ENCODE measurements at regions not wholly inside any gene's neighbourhood (a gene's known extent, or its start where the extent isn't known, plus 50 kb on each side); places are given as distances from the start of the nearest gene placed in this dataset.

DNA sequence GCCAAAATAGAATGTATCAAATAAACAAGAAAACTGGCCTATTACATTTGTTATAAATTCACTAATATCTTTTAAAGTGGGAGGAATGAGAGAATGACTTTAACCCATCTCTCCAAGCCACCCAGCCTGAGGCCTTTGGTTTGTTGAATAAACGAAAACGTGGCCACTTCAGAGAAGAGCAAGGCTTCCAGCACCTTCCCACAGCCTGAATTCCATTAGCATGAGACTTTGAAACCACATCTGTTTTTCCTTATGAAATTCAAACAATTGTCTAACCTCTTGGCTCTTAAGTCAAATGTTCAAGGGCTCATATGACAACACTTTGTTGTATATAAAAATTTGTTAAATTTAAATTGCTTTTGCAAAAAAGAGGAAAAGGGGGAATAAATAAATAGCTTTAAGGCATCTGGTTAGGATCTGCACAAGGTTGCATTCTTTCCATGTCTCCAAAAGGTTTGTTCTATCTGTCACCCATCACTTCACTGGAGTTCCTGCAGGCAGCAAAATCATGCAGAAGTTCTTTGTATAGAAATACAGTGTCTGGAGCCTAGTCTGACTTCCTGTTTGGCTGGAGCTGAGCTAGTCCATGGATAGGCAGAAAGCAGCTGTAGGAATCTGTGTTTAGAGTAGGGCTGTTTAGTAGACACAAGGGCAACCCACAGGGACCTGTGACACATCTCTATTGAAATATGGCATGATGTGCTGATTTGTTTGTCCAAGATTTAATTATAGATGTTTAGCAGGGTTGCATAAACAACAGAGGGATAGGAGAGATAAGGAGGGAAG lies 502.3 kb downstream of the KCTD12 start:
- Histone ChIP-seq H3K4me1 (ENCODE audit: low read length) (peaks cover 2% of the 10 kb centered on the region), H3K9ac (ENCODE audit: low read length) (no peak overlapping the region), H3K27me3 (ENCODE audit: low read depth, low read length) (no peaks in the 10 kb centered on the region), H3K79me2 (ENCODE audit: low read length) (no peaks in the 10 kb centered on the region), H3K4me3 (ENCODE audit: low read length) (no peak overlapping the region), H3K9me3 (ENCODE audit: insufficient read depth, low read length) (no peaks in the 10 kb centered on the region), H3K27ac (ENCODE audit: low read length) (no peak overlapping the region), H4K20me1 (ENCODE audit: insufficient read depth, low read length) (no peaks in the 10 kb centered on the region), H3K4me2 (ENCODE audit: low read length) (no peak overlapping the region), H3K36me3 (replicated peaks; ENCODE audit: low read depth, low read length) (no peaks in the 10 kb centered on the region), H2AFZ (ENCODE audit: low read depth, low read length) (no peak overlapping the region)
- TF ChIP-seq, protein P1, sequence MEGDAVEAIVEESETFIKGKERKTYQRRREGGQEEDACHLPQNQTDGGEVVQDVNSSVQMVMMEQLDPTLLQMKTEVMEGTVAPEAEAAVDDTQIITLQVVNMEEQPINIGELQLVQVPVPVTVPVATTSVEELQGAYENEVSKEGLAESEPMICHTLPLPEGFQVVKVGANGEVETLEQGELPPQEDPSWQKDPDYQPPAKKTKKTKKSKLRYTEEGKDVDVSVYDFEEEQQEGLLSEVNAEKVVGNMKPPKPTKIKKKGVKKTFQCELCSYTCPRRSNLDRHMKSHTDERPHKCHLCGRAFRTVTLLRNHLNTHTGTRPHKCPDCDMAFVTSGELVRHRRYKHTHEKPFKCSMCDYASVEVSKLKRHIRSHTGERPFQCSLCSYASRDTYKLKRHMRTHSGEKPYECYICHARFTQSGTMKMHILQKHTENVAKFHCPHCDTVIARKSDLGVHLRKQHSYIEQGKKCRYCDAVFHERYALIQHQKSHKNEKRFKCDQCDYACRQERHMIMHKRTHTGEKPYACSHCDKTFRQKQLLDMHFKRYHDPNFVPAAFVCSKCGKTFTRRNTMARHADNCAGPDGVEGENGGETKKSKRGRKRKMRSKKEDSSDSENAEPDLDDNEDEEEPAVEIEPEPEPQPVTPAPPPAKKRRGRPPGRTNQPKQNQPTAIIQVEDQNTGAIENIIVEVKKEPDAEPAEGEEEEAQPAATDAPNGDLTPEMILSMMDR (IDR thresholded peaks at IDR 0.05; ENCODE audit: low read depth, low read length): no peak
- TF ChIP-seq EZH2phosphoT487 (IDR thresholded peaks at IDR 0.05; ENCODE audit: low read depth): no peak

DNA sequence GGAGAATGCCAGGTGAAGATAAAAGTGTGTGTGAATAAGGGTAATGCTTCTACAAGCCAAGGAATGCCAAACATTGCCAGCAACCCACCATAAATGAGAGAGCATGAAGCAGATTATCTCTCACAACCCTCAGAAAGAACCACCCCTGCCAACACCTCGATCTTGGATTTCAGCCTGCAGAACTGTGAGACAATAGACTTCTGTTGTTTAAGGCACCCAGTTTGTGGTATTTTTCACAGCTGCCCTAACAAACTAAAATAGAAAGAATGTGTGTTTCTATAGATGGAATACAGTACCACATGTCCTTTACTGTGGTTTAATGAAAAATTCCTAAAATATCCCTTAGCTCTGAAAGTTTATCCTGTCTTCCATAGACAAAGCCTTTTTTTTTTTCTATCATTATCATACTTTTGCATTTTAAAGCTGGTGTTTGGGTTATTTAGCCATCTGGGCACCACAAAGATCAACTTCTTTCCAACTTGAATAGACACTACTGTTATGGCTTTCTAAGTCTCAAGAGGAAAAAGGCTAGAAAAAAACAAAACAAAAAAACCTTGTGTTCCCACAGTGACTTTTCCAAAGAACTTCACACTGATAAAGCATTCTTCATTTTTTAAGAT lies 505.6 kb downstream of the KCTD12 start:
- no peak for TF ChIP-seq EZH2phosphoT487 (IDR thresholded peaks at IDR 0.05; ENCODE audit: low read depth)
- TF ChIP-seq, protein P1 (IDR thresholded peaks at IDR 0.05; ENCODE audit: low read depth, low read length): no peak
- H3K36me3 ChIP-seq (replicated peaks; ENCODE audit: low read depth, low read length): no peaks in the 10 kb centered on the region
- no peaks in the 10 kb centered on the region for H3K79me2 ChIP-seq (ENCODE audit: low read length)
- H4K20me1 ChIP-seq (ENCODE audit: insufficient read depth, low read length): no peaks in the 10 kb centered on the region
- H3K9me3 ChIP-seq (ENCODE audit: insufficient read depth, low read length): no peaks in the 10 kb centered on the region
- no peak overlapping the region for H3K4me3 ChIP-seq (ENCODE audit: low read length)
- H3K4me2 ChIP-seq (ENCODE audit: low read length): no peak overlapping the region
- no peak overlapping the region for H3K9ac ChIP-seq (ENCODE audit: low read length)
- H3K27me3 ChIP-seq (ENCODE audit: low read depth, low read length): no peaks in the 10 kb centered on the region
- H2AFZ ChIP-seq (ENCODE audit: low read depth, low read length): no peak overlapping the region
- H3K27ac ChIP-seq (ENCODE audit: low read length): no peak overlapping the region
- peaks cover 9% of the 10 kb centered on the region for H3K4me1 ChIP-seq (ENCODE audit: low read length)

DNA sequence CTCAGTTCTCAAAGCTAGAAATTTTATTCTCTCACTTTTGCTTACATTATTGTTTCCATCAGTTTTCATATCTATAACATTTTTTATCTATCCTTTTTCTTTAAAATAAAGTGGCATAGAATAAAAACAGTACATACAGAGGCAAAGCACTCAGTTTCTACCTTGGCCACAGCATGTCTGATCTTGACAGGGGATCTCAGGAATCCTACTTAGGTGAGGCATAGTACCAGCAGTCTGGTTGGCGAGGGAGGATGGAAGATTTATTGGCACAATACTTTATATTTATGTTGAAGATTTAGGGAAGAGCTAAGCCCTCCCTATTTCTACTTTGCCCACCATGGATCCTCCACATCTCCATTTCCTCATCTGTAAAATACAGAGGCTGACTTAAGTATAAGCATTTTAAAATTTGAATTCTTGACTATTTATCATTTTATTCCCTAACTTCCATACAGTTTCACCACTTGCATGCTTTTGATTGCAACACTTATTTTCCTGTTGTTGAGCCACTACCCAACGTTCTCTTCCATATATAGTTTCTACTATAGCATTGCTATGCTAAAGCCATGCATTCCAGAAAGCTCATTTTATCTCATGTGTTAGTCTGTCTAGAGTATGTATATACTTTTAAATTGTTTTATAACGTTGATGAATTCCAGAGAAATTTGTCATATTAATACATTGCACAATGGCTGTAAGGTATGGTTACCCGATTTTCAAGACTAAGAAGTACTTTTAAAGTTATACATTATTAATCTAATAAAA lies 506.7 kb downstream of the KCTD12 start:
- no peak for TF ChIP-seq EZH2phosphoT487 (IDR thresholded peaks at IDR 0.05; ENCODE audit: low read depth)
- TF ChIP-seq, protein P1 (IDR thresholded peaks at IDR 0.05; ENCODE audit: low read depth, low read length): no peak
- no peaks in the 10 kb centered on the region for H3K9me3 ChIP-seq (ENCODE audit: insufficient read depth, low read length)
- H3K27me3 ChIP-seq (ENCODE audit: low read depth, low read length): no peaks in the 10 kb centered on the region
- peaks cover 9% of the 10 kb centered on the region for H3K4me1 ChIP-seq (ENCODE audit: low read length)
- H3K4me2 ChIP-seq (ENCODE audit: low read length): no peak overlapping the region
- no peak overlapping the region for H3K4me3 ChIP-seq (ENCODE audit: low read length)
- no peaks in the 10 kb centered on the region for H4K20me1 ChIP-seq (ENCODE audit: insufficient read depth, low read length)
- no peak overlapping the region for H2AFZ ChIP-seq (ENCODE audit: low read depth, low read length)
- H3K9ac ChIP-seq (ENCODE audit: low read length): no peak overlapping the region
- no peaks in the 10 kb centered on the region for H3K36me3 ChIP-seq (replicated peaks; ENCODE audit: low read depth, low read length)
- H3K79me2 ChIP-seq (ENCODE audit: low read length): no peaks in the 10 kb centered on the region
- no peak overlapping the region for H3K27ac ChIP-seq (ENCODE audit: low read length)

DNA sequence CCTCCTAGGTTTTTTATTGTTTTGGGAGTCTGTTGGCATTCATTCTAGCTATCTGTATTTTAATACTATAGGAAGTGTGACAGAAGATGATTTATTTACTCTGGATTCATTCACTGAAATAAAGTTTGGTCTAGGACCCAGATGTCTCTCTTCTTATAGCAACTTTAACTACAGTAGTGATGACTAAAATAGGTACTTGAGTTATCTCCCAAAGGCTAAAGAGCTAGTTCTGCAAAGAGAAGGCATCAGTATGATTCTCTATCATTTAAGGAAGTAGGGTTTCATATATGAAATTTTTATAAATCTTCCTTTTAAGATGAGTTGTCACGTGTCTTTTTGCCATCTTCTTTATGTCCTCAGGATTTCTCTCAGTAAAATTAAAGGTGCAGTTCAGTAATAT lies 507.4 kb downstream of the KCTD12 start:
- Histone ChIP-seq H3K36me3 (replicated peaks; ENCODE audit: low read depth, low read length) (no peaks in the 10 kb centered on the region), H2AFZ (ENCODE audit: low read depth, low read length) (no peak overlapping the region), H3K79me2 (ENCODE audit: low read length) (no peaks in the 10 kb centered on the region), H3K9ac (ENCODE audit: low read length) (no peak overlapping the region), H3K4me2 (ENCODE audit: low read length) (peak overlapping the region; percentile 11; the same call in 1 of the 2 replicates), H3K4me3 (ENCODE audit: low read length) (no peak overlapping the region), H3K4me1 (ENCODE audit: low read length) (peaks cover 9% of the 10 kb centered on the region), H4K20me1 (ENCODE audit: insufficient read depth, low read length) (no peaks in the 10 kb centered on the region), H3K9me3 (ENCODE audit: insufficient read depth, low read length) (no peaks in the 10 kb centered on the region), H3K27ac (ENCODE audit: low read length) (no peak overlapping the region), H3K27me3 (ENCODE audit: low read depth, low read length) (no peaks in the 10 kb centered on the region)
- TF ChIP-seq, protein P1 (IDR thresholded peaks at IDR 0.05; ENCODE audit: low read depth, low read length): no peak
- TF ChIP-seq EZH2phosphoT487 (IDR thresholded peaks at IDR 0.05; ENCODE audit: low read depth): no peak
